GM19463 (cell line): ENCODE measurements at regions not wholly inside any gene's neighbourhood (a gene's known extent, or its start where the extent isn't known, plus 50 kb on each side); places are given as distances from the start of the nearest gene placed in this dataset.
"Not testable (repeated sequence)": the region's sequence is repeated elsewhere in the genome, so short reads cannot be mapped to it uniquely, and the experiment has no call there.

ENCODE experiments used
- ATAC-seq: cut with Tn5 transposase; IDR thresholded peaks from one replicate; pipeline ENCODE4 v1.9.1; 2021; ENCODE audit warnings: mild to moderate bottlenecking, moderate library complexity; ENCODE audit not compliant: unreplicated experiment

- not testable (repeated sequence) for ATAC-seq
Measured at GRCh38 chr2:209145220-209145691, 278.6 kb upstream of the MAP2 start.

GRCh38 chr2:209145941-209146681 lies 277.7 kb upstream of the MAP2 start:
- no peak for ATAC-seq

- ATAC-seq: no peak
Measured at GRCh38 chr2:209146682-209147320, 277.0 kb upstream of the MAP2 start.

- no peak for ATAC-seq
Measured at GRCh38 chr2:209147981-209148380, 275.9 kb upstream of the MAP2 start.

GRCh38 chr2:209160800-209161588 lies 262.9 kb upstream of the MAP2 start:
- no peak for ATAC-seq

GRCh38 chr2:209162129-209162528 lies 261.7 kb upstream of the MAP2 start:
- ATAC-seq: no peak

- no peak for ATAC-seq
Measured at GRCh38 chr2:209181984-209182383, 241.9 kb upstream of the MAP2 start.

- ATAC-seq: not testable (repeated sequence)
Measured at GRCh38 chr2:209186886-209187285, 237.0 kb upstream of the MAP2 start.

GRCh38 chr2:209189893-209190292 lies 234.0 kb upstream of the MAP2 start:
- peak; percentile 53 for ATAC-seq

GRCh38 chr2:209191139-209191538 lies 232.7 kb upstream of the MAP2 start:
- no peak for ATAC-seq

- no peak for ATAC-seq
Measured at GRCh38 chr2:209194717-209195116, 229.1 kb upstream of the MAP2 start.

GRCh38 chr2:209208211-209208610 lies 215.6 kb upstream of the MAP2 start:
- ATAC-seq: peak; percentile 59

GRCh38 chr2:209209943-209210342 lies 213.9 kb upstream of the MAP2 start:
- ATAC-seq: no peak

GRCh38 chr2:209230560-209230959 lies 193.3 kb upstream of the MAP2 start:
- no peak for ATAC-seq

- ATAC-seq: no peak
Measured at GRCh38 chr2:209236377-209236776, 187.5 kb upstream of the MAP2 start.

GRCh38 chr2:209238765-209239584 lies 184.9 kb upstream of the MAP2 start:
- ATAC-seq: no peak

GRCh38 chr2:209239585-209239938 lies 184.3 kb upstream of the MAP2 start:
- ATAC-seq: no peak

- ATAC-seq: no peak
Measured at GRCh38 chr2:209240204-209240603, 183.6 kb upstream of the MAP2 start.

- no peak for ATAC-seq
Measured at GRCh38 chr2:209253544-209253943, 170.3 kb upstream of the MAP2 start.

- ATAC-seq: no peak
Measured at GRCh38 chr2:209259767-209260166, 164.1 kb upstream of the MAP2 start.

- no peak for ATAC-seq
Measured at GRCh38 chr2:209260281-209260680, 163.6 kb upstream of the MAP2 start.
